ENCODE measurements at regions not wholly inside any gene's neighbourhood (a gene's known extent, or its start where the extent isn't known, plus 50 kb on each side); places are given as distances from the start of the nearest gene placed in this dataset.

DNA sequence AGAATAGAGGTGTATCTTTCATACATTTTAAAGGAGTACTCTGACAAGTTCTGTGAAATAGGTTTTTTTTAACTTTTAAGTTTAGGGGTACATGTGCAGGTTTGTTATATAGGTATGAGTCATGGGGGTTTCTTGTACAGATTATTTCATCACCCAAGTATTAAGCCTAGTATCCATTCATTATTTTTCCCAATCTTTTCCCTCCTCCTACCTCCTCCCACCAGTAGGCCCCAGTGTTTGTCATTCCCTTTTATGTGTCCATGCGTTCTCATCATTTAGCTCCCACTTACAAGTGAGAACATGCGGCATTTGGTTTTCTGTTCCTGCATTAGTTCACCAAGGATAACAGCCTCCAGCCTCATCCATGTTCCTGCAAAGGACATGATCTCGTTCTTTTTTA lies 175.5 kb downstream of the CYB561 start:
- Histone ChIP-seq H3K4me3 (ENCODE audit: low read depth, low read length) (no peak overlapping the region), H3K27ac (no peak overlapping the region)

GRCh38 chr17:63274146-63274545 lies 172.0 kb downstream of the CYB561 start:
- no peaks in the 10 kb centered on the region for H3K9me3 ChIP-seq (ENCODE audit: severe bottlenecking)
- no peak overlapping the region for H3K4me3 ChIP-seq (ENCODE audit: low read depth, low read length)
- TF ChIP-seq CTCF (IDR thresholded peaks at IDR 0.05; ENCODE audit: low read depth, low read length) = no peak
- H3K27ac ChIP-seq = no peak overlapping the region
- DNase-seq = no peak
- no peaks in the 10 kb centered on the region for H3K27me3 ChIP-seq (ENCODE audit: insufficient read depth, low read depth, severe bottlenecking)
- H3K36me3 ChIP-seq = peaks cover under 1% of the 10 kb centered on the region; the same call in 1 of the 2 replicates

More for the DNA sequence above, 175.5 kb downstream of the CYB561 start:
- no peak for DNase-seq
- no peak for TF ChIP-seq CTCF (IDR thresholded peaks at IDR 0.05; ENCODE audit: low read depth, low read length)
- no peaks in the 10 kb centered on the region for H3K27me3 ChIP-seq (ENCODE audit: insufficient read depth, low read depth, severe bottlenecking)
- H3K9me3 ChIP-seq (ENCODE audit: severe bottlenecking) = no peaks in the 10 kb centered on the region
- peaks cover 8% of the 10 kb centered on the region for H3K36me3 ChIP-seq

GRCh38 chr17:63275318-63275970 lies 170.7 kb downstream of the CYB561 start:
- H3K27ac ChIP-seq = no peak overlapping the region
- no peak overlapping the region for H3K4me3 ChIP-seq (ENCODE audit: low read depth, low read length)
- no peaks in the 10 kb centered on the region for H3K9me3 ChIP-seq (ENCODE audit: severe bottlenecking)
- no peak for DNase-seq
- no peak for TF ChIP-seq CTCF (IDR thresholded peaks at IDR 0.05; ENCODE audit: low read depth, low read length)
- H3K27me3 ChIP-seq (ENCODE audit: insufficient read depth, low read depth, severe bottlenecking) = no peaks in the 10 kb centered on the region
- H3K36me3 ChIP-seq = no peaks in the 10 kb centered on the region; the same call in 1 of the 2 replicates

GRCh38 chr17:63275971-63276745 lies 169.9 kb downstream of the CYB561 start:
- H3K9me3 ChIP-seq (ENCODE audit: severe bottlenecking) = no peaks in the 10 kb centered on the region
- H3K27me3 ChIP-seq (ENCODE audit: insufficient read depth, low read depth, severe bottlenecking) = no peaks in the 10 kb centered on the region
- TF ChIP-seq CTCF (IDR thresholded peaks at IDR 0.05; ENCODE audit: low read depth, low read length) = no peak
- no peak overlapping the region for H3K27ac ChIP-seq
- no peak overlapping the region for H3K4me3 ChIP-seq (ENCODE audit: low read depth, low read length)
- H3K36me3 ChIP-seq = no peaks in the 10 kb centered on the region; the same call in 1 of the 2 replicates
- DNase-seq = no peak

DNA sequence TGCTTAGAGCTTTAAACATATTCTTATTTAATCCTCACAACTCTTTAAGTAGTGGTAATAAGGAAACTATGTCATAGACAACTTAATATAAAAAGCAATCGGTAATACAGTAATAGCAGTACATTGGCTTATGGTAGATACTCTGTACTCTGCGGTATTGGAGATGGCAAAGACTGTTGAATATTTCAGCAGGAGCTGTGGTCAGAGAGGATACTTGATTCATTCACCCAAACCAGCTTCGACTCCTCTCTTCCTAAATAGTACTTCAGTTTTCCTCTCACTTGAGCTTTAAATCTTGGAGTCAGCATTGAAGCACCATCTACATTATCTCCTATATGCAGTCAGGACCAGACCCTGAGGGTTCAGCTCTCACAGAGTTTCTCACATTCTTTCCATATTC lies 169.3 kb downstream of the CYB561 start:
- H3K36me3 ChIP-seq = no peaks in the 10 kb centered on the region; the same call in 1 of the 2 replicates
- DNase-seq = no peak
- H3K9me3 ChIP-seq (ENCODE audit: severe bottlenecking) = no peaks in the 10 kb centered on the region
- no peak overlapping the region for H3K4me3 ChIP-seq (ENCODE audit: low read depth, low read length)
- no peaks in the 10 kb centered on the region for H3K27me3 ChIP-seq (ENCODE audit: insufficient read depth, low read depth, severe bottlenecking)
- no peak overlapping the region for H3K27ac ChIP-seq
- no peak for TF ChIP-seq CTCF (IDR thresholded peaks at IDR 0.05; ENCODE audit: low read depth, low read length)

Measured in WERI-Rb-1 (cell line).